HG03039 (cell line): ENCODE measurements at regions not wholly inside any gene's neighbourhood (a gene's known extent, or its start where the extent isn't known, plus 50 kb on each side); places are given as distances from the start of the nearest gene placed in this dataset.
"Not testable (repeated sequence)": the region's sequence is repeated elsewhere in the genome, so short reads cannot be mapped to it uniquely, and the experiment has no call there.

ENCODE experiments used
- ATAC-seq: cut with Tn5 transposase; IDR thresholded peaks from one replicate; pipeline ENCODE4 v1.9.1; 2021; ENCODE audit warnings: mild to moderate bottlenecking, moderate library complexity; ENCODE audit not compliant: unreplicated experiment

DNA sequence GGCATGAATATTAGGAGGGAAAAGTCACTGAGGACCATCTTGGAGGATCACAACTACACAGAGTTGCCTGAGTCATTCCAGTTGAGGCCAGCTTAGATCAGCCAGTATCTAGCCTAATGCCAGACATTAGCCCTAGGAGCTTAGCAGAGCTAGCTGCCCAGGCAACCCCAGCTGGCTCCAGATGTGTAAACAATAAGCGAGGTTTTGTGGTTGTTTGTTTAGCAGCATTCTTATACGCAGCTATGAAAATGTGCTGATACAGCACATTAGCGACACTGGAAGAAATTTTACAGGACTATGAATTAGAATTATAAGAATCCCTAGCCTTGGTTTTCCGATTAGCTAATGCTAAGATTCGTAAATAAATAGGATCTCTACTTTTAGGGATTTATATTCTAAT lies 59.3 kb downstream of the BTBD3 start:
- no peak for ATAC-seq

DNA sequence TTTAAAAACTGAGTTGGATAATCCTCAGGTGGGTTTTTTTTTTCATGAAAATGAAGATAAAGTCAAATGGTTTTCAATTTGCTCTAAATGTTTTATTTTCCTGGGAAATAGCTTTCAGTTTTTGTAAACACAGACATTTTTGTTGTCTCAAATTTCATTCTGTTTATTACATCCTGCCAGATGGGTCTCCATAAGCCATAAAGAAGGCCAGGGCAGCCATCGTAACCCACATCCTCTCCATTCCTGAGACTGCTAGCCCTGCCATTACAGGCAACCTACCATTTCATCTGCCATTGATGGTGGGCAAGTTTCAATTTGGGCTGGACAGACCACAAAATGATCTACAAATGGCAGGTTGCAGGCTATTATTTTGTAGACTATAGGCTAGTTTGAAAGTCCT lies 60.8 kb downstream of the BTBD3 start:
- no peak for ATAC-seq

DNA sequence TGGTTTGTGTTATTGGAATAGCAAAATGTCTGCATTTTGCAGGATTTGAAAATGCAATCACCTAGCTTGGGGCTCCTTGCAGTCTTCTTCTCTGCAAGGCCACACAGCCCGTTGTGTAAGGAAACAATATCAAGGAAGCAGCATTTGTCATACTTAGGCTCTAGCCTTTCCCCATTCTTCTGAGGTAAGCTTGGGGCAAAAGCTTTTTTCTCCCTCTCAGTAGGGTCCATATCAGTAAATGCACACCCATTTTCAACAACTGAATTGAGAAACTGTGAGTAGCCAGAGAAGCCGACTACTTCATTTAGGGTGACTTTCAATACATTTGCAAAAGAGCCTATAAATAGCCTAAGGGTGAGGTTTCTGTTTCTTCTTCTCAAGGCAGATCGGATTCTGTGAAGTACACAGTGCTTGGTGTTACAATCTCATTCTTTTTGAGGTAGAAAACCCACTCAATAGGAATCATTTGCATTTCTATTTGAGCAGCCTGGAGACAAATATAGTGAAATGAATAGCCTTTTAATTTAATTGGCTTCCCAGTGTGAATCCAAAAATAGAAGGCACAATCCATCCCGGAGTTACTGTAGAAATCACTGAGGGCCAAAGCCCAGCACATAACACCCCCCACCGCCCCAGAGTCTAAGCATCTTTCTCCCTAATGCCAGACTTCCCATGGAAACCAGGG lies 61.8 kb downstream of the BTBD3 start:
- ATAC-seq, result no peak

DNA sequence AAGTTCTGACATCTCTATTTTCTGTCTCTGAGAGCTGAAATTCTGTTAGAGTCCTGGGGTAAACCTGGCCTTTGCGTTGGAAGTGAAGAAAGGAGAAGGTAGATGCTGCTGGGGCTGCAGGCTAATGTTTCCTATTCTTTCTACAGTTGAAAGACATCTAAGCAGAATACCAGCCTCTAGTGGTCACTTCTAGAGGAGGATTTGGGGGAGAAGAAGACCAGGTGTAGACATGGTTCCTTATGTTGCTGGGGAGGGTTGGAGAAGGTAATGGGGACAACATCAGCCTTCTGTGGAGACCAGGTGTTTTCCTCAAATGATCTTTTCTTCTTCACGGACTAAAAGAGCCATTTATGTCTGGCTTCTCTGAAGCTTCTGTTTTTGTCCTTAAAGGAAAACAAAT lies 62.6 kb downstream of the BTBD3 start:
- no peak for ATAC-seq

DNA sequence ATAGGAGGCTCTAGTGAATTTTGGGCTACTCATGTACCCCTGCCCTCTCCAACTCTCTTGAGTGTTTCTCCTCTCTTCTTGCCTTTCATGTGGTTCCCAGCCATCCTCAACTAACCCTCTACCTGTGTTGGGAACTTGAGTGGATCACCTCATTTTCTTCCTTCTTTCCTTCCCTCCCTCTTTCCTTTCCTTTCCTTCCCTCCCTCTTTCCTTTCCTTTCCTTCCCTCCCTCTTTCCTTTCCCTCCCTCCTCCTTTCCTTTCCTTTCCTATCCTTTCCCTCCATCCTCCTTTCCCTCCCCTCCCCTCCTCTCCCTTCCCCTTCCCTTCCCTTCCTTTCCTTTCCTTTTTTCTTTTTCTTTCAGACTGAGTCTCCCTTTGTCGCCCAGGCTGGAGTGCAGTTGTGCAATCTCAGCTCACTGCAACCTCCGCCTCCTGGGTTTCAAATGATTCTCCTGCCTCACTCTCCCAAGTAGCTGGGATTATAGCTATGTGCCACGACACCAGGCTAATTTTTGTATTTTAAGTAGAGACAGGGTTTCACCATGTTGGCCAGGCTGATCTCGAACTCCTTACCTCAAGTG lies 63.8 kb downstream of the BTBD3 start:
- no peak for ATAC-seq

DNA sequence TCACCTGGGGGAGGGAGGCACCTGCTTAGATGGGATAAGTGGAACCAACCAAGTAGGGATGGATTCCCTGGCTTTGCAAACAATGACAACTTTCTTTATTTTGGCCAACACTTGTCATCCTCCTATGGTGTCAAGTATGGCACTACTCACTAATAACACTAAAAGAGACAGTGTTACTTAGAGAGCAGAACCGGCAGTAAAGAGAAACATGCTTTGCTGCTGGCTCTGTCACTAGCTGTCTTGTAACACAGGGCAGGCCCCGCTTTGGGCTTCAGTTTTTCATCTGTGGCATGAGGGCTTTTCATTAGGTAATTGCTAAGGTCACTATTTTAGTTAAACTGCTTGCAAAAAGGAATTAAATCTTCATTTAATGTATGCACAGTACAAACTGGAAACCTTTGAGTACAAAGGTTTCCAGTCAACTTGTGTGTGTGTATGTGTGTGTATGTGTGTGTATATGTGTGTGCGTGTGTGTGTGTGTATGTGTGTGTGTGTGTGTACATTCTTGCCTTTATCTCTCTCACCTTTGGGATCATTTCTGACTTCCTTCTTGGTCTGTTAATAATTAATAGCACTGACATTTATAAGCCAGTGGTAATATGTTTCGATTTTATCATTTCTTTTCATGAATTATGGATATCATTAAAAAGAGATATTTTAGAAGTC lies 64.7 kb downstream of the BTBD3 start:
- no peak for ATAC-seq

DNA sequence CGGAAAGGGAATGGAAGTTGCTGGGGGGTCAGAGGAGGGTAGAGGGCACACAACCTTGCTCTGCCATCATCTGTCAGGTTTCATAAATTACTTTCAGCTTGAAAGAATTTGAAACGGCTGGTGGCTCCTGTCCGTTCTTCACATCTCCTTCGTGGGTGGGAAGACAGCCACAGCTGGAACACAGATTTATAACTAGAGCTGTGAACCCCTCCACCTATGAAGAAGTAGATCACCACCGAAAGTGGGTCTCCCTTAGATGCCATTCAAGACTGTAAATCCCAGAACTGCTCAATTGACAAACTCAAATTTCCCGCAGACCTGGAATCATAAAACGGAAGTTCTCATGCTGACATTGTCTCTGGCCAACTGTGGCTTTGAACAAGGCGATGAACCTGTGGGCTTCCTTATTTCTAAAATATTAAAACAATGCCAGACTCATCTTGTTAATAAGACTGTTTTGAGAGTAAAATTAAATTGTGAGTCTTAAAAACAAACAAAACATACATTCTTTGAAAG lies 65.3 kb downstream of the BTBD3 start:
- ATAC-seq, result no peak

DNA sequence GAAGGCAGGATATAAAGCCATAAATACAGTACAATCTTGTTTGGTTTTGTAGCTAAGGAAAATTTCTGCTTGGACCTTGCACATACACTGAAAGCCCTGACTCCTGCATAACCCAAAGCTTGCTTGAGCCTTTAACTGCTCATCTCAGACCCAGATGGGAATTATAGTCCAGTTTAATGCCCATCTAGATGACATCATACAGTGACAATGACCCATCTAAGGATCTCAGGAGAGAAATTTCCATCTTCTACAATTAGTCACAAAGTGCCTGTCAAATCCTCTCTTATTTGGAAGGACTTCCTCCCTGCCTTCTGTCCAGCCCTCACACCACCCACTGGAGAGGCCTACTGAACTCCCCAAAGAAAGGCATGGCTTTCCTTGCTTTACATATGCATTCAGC lies 69.3 kb downstream of the BTBD3 start:
- ATAC-seq, result no peak

DNA sequence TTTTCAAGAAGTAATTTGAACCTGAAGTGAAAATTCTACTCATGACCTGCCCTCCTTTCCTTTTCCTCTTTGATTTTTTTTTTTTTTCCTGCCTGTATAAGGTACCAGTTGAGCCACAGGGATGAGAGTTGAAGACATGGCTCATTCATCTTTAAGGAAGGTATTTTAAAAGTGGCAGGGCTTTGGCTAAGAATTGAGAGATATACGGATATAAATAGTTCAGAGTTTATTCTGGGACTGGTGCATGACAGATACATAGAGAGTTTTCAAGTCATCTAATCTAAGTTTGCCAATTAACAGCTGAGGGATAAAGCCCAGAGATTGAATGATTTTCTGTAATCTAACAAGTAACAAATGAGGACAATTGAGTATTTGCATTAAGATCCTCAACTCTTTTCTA lies 69.8 kb downstream of the BTBD3 start:
- no peak for ATAC-seq

DNA sequence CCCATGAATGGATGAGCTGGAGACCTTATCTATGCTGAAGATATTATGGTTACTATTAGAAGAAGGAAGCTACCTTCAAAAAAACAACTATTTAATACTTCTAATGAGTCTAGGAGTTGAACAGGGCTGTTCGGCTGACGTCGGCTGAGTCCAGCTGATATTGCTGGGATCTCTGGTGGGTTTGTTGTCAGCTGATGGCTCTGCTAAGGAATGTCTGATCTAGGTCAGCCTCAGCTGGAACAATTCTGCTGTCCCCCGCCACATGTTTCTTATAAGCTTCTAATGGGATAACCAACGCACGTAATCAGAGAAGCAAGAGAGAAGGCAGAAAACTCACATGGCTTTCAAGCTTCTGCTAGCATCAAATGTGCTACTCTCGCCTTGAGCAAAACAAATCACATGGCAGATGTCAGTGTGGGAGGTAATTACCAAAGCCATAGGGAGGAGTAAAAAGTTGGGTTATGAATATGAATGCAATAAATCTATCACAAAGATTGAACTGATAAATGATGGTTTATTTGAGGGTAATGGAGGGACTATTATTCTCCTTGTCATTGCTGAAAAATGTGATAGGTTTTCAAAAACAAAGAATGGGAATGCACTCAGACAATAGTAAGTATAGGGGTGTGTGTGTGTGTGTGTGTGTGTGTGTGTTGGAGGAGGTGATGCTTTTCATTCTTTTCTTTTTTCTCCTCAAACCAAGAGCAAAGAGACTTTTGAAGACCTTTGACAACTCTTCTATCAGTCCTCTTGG lies 71.5 kb downstream of the BTBD3 start:
- no peak for ATAC-seq

DNA sequence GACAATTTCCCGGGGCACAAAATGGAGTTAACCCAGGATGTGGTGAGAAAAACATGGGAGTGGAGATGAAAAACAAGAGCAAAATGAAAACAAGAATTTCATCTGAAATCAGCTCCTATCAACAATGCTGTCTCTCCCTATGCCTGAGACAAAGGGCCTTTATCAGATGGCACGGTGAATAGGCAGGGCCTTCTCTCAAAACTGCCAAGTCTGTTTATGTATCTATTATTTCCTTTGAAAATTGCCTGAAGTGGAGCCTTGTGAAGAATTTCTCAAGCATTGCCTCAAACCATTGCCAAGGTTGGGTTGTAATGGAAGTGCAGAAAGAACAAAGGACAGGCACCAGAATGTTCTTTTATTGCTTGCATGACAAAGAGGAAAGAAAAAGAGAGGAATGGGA lies 74.7 kb downstream of the BTBD3 start:
- ATAC-seq, result no peak

DNA sequence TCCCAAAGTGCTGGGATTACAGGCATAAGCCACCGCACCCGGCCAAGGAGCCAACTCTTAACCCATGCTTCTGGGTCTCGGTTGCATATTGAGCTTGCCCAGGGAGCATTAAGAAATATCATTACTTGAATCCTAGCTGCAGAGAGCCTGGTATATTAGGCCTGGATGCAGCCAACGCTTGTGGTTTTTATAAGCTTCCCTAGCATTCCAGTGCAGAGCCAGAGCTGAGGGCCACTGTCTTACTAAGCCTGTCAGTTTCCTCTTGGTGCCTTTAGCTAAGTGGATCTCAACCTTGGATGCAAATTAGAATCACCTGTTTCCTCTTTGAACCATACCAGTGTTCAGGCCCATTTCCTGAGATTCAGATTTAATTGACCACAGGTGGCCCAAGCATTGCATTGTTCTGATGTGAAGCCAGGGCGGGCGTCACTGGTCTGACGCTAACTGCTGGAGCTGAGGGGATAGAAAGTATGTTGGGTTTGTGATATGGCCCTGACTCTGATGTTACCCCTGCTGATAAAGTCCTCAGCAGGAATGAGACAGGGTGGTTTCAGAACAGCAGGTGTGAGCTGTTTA lies 76.3 kb downstream of the BTBD3 start:
- no peak for ATAC-seq

DNA sequence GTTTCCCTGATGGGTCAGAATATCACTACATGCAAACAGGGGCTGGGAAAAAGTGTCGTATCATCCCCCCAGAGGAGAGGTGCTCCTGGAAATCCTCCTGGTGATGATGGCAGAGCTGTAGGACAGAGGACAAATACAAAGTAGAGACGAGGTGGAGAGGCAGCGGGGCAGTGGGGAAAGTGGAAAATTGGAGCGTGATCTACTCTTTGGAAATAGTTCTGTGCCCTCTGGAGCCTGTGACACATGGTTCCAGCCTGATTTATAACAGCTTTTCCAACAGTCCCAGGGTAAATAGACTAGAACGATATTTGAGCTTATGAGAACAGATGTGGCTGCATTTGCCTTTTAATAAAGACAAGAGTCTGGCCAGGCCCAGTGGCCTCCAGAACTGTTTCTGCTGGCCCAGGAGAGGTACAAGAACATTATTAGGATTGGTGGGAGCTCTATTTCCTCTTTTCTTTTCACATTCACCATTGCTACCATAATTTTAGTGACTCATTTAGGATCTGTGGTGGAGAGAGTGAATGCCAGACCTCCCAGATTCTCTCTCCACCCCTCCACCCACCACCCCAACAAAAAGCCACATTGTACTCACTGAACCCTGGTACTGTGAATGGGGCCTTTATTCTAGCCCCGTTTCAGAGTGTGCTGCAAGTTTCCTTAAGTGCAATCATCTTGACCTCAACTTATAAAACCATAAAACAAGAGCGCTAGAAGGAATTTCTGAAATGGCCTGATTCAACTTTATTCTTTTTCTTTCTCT lies 78.3 kb downstream of the BTBD3 start:
- ATAC-seq, result no peak

DNA sequence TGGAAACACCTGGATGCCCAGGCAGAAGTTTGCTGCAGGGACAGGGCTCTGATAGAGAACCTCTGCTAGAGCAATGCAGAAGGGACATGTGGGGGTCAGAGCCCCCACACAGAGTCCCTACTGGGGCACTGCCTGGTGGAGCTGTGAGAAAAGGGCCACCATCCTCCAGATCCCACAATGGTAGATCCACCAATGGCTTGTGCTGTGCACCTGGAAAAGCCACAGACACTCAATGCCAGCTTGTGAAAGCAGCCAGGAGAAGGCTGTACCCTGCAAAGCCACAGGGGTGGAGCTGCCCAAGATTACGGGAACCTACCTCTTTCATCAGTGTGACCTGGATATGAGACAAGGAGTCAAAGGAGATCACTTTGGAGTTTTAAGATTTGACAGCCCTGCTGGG lies 87.1 kb downstream of the BTBD3 start:
- ATAC-seq, result not testable (repeated sequence)

DNA sequence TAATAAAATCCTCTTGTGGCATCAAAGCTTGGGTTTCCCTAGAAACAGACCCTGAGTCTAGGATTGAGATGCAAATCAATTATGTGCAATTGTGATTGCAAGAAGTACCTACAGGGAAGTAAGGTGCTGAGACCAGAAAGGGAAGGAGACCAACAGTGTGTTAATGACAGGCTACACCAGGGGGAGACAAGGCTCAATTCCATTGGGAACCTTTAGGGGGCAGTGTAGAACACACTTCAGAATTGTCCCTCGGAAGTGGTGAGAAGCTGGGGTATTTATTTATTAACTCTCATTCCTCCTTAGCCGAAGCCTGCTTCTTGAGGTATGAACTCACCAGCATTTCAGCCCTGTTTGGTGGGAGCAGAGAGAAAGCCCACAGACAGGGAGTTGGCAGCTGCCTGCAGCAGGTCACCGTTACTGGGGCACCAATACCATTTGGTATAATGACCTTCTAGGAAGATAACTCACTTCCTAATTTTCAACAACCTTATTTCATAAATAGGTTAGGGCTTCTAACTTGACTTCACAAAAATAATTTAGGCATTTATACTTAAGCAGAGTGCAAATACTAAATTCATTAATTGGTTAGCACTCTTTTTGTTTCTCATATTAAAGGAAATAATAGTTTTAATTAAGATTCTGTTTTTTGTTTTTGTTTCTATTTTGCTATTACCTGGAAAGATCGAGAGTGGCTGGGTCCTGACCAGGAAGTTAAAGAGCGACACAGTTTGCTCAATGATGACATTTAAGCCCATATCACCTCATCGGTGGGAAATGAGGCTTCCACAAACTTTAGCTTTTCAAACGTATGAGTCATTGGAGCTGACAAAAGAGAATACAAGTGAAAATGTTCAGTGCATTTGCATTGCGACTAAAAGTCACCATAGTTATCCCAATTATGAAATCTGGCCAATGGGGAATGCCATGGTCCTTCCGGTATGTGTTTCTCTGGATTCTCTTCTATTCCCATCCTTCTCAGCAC lies 94.8 kb downstream of the BTBD3 start:
- ATAC-seq, result no peak

DNA sequence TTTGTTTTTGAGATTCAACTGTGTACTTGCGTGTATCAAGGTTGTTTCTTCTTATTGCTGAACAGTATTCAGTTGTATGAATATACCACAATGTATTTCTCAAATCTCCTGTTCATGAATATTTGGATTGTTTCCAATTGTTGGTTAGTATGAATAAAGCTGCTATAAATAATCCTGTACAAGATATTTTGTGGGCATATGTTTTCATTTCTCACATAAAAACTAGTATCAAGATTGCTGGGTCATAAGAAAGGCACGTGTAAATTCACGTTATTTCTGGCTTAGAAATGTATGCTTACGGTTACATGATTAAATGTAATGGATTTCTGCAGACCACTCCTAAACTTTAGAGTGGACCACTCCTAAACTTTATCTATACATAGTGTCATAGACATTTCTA lies 96.6 kb downstream of the BTBD3 start:
- no peak for ATAC-seq

DNA sequence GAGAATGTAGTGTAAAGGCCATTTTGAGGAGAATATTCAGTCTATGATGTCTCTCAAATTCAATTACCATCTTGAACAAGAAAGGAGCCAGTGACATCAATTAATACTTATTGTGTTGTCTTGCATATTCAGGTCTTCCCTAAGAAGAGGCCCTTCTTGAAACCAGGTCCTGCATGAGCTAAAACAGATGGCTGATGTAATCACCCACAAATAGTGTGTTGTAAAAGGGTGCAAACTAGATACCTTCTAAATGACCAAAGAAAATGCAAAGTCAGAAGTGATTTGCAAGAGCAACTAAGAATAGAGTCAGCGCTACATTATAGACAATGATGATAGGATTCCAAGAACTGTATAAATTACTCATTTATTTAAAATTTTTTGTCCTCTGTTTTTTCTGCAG lies 97.0 kb downstream of the BTBD3 start:
- ATAC-seq, result no peak

DNA sequence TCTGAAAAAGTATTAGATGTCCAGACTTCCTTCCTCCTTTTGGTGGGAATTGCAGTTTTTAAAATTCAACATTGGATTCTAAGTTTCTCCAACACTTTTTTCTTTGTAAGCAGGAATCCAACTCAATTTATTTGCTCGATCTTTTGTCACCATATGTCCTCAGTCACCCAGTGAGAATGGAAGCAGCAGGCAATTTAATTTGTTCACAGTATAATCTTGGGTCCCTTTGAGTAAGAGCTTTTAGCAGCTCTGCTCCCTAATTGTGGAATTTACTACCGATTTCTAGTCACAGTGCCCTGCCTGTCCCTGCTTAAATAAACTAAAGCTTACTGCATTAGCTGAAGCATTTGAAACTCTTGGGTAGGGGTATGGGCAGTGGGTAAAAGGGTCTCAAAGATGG lies 98.6 kb downstream of the BTBD3 start:
- no peak for ATAC-seq

DNA sequence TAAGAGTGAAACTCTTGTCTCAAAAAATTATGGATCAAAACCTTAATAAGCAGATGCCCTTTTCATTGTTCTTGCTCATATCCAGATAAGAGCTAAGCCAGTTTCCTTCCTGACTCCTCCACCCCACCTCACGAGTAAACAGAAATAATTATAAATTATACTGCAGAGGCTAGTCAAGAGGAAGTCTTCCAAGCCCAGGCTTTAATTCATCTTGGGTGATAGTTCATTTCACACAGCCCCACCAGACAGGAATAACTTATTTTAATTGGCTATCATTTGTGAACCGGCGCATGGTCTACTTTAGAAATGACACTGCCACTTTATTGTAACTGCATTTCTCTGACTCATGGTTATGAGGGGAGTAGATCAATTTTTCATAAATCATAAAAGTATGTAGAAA lies 102.0 kb downstream of the BTBD3 start:
- ATAC-seq, result no peak
